GM12892 (cell line): ENCODE measurements at regions not wholly inside any gene's neighbourhood (a gene's known extent, or its start where the extent isn't known, plus 50 kb on each side); places are given as distances from the start of the nearest gene placed in this dataset.
A peak's percentile ranks its signal among the peaks of the same experiment; 100 is the strongest.
"Not testable (repeated sequence)": the region's sequence is repeated elsewhere in the genome, so short reads cannot be mapped to it uniquely, and the experiment has no call there.

ENCODE experiments used
- DNase-seq: peaks from one replicate; pipeline ENCODE4 v3.0.0; 2011; ENCODE audit not compliant: insufficient read length
- FAIRE-seq: peaks from 2 replicates; lab custom pipeline; 2011; peaks lifted over from hg19 to GRCh38; lab: Jason Lieb, UNC
- POLR2A ChIP-seq: IDR thresholded peaks from 2 replicates; pipeline ENCODE4 v1.6.1; 2011; ENCODE audit warnings: low read depth, low read length, control low read depth

DNA sequence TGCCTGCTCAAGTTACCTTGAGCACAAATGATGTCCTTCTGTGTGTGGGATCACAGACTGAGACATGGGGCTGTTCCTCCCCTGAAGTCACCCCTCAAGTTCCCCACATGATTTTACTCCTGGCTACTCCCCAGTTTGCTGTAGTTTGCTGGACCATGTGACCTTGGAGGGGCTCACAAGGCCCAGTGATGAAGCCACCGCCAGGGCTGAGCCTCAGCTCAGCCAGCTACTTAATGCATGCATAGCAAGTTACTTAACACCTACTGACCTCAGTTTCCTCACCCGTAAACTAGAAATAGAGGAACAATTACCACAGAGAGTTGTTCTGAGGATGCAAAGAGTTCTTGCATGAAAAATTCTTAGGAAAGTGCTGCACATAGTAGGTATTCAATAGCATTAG is 283.7 kb upstream of the PLGLB2 start:
- FAIRE-seq, DNase-seq: not testable (repeated sequence)

DNA sequence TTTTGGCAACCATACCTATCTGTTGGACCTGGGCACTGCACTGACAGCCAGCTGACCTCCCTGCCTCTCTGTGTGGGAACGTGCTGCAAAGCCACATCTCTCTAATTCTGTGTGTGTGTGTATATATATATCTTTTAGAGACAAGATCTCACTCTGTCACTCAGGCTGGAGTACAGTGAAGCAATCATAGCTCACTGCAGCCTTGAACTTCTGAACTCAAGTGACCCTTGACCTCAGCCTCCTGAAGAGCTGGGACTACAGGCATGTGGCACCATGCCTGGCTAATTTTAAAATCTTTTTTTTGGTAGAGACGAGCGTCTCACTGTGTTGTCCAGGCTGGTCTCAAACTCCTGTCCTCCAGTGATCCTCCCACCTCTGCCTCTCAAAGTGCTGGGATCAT is 282.2 kb upstream of the PLGLB2 start:
- FAIRE-seq, DNase-seq: not testable (repeated sequence)

DNA sequence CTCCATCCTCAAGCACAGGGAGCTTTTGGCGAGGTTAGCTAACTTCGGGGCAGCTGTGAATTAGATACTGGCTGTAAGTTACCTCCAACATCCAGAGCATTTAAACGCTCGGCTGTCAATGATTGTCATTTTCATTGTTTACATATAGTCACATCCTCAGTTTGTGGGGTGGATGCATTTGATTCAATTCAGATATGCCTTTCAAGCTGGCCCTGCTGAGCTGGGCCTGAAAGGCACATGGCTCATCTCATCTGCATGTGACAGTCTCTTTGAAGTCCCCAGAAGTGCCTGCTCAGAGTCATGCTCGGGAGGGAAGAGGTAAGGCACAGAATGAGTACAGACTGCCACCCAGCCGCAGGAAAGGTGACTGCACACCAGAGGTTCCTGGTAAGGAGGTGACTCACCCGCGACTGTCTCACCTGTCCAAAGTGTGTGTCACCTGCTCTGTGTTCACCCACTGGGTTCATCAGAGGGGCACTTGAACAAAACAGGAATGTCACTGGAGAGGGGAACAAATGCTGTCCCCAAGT is 281.2 kb upstream of the PLGLB2 start:
- peak; percentile 89 for FAIRE-seq
- DNase-seq, result not testable (repeated sequence)

DNA sequence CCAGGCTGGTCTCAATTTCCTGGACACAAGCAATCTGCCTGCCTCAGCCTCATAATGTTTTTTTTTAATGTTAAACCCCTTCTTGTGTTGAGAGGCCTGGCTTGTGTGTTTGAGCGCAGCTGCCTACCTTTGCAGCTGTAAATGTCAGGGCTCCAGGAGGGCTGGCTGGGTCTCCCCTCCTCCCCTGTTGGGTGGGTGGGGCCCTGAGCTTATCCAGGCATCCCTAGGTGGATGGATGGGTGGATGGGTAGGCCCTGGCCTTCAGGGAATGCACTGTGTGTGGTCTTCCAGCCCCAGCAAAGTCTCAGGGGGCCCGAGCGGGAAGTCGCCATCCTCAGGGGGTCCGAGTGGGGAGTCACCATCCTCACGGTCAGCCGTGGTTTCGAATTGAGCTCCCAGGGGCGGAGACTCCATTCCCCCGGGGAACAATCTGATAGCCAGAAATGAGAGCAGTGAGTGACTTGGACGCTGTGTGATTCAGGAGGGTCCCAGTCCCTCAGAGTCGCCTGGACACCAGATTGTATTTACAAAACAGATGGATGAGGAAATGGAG is 279.4 kb upstream of the PLGLB2 start:
- not testable (repeated sequence) for FAIRE-seq, DNase-seq

- peak; percentile 36 for FAIRE-seq
- not testable (repeated sequence) for DNase-seq
- peak; percentile 27; the same call in 1 of the 2 replicates for TF ChIP-seq POLR2A
These were observed 278.4 kb upstream of the PLGLB2 start for GRCh38 chr2:87469180-87470151.

DNA sequence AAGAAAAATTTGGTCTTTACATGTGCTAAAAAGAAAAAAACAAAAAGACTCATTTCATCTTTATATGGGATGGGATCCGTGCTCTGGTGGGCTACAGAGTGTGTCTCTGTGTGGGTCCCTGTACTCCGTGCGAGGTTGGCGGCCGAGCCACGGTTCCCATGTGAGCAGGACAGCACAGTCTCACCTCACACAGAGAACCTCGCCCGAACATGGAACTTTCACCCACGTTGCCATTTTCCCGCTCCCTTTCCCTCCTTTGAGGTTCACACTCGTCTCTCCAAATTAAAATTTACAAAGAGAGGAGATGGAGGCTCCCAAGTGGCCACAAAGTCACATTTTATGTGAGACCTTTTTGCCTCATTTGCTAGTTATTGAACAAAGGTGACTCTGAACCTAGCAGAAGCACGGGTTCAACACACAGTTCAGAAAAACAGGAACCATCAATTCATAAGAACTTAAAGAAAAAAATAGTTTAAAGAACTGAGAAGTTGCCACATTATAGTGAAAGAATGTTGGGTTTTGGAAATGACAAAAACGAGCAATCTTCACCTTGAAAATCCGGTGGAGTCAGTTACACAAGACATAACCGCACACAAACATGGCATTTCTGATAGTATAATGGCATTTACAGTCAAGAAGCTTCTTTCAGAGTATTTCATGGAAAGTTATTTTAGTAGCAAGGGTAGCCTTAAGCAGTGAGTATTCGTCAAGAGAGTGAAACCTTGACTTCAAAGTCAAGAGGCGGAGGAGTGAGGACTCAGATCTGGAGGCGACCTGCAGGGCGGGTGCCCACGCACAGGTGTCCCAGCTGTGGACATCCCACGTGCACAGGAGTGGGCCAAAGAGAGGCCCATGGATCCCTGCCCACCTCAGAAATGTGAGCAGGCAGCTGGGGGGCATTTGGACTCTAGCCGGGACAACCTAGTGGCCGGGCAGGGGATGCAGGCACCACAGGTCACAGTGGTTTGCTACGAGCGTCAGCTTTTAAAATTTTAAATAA is 277.2 kb upstream of the PLGLB2 start:
- peak; percentile 77 for FAIRE-seq
- TF ChIP-seq POLR2A, result 0 out of 2 replicates have a peak, but pooled peaks have one; percentile 16
- not testable (repeated sequence) for DNase-seq

- not testable (repeated sequence) for DNase-seq, FAIRE-seq
These were observed 276.4 kb upstream of the PLGLB2 start for GRCh38 chr2:87471478-87471877.

DNA sequence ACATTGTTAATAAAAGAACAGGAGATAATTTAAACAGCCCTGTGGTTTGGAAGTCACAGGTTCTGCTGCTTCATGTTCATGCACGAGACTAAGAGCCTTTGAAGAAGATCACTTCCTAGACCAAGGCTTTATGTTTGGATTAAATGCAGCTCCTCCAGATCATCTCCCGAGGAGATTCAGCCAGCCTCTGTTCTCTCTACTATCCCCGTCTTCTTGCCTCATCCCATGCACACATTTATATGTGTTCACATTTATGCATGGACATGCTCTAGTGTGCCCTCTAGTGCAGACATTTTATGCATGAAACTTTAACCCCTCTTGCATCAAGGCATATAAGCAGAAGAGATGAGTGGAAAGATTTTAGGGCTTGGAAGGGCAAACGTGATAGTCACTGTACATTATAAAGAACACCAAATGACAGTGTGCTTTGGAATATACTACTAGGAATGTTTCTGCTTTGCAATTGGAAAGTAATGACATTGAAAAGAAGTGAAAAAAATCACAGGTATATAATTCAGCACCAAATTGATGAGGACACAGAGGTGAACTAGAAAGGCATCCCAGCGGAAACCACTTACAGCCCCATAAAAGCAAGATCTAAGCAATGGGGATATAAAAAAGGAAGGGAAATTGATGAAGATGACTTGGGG is 271.5 kb upstream of the PLGLB2 start:
- not testable (repeated sequence) for DNase-seq
- FAIRE-seq, result peak; percentile 72

- DNase-seq, result not testable (repeated sequence)
These were observed 271.0 kb upstream of the PLGLB2 start for GRCh38 chr2:87476936-87477335.

DNA sequence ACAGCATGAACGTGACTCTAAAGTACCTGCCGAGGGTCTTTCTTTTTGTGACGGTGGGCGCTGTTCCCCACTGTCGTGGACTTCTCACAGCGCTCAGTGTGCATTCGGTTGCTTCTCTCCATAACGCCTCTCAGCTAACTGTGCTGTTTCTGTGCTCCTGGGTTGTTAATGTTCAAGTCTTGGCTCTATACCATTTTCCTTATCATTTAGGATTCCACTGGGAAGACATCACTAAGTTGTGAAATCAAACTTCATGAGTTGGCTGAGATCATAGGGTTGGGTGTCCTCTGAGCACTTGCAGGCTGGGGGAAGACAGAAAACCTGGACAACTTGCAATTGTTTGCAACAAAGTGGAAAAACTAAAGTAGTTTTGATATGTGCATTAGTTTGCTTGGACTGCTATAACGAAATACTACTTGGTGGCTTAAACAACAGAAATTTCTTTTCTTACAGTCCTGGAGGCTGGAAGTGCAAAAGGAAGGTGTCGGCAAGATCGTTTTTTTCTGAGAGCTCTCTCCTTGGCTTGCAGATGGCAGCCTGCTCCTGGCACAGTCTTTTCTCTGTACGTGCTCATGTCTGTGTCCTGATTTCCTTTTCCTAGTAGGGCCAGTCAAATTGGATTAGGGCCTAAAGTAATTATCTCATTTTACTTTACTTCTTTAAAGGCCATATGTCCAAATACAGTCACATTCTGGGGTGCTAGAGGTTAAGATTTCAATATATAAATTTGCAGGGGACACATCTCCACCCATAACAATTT is 270.0 kb upstream of the PLGLB2 start:
- FAIRE-seq, result not testable (repeated sequence)

More at GRCh38 chr2:87476936-87477335, 271.0 kb upstream of the PLGLB2 start:
- FAIRE-seq, result not testable (repeated sequence)

DNA sequence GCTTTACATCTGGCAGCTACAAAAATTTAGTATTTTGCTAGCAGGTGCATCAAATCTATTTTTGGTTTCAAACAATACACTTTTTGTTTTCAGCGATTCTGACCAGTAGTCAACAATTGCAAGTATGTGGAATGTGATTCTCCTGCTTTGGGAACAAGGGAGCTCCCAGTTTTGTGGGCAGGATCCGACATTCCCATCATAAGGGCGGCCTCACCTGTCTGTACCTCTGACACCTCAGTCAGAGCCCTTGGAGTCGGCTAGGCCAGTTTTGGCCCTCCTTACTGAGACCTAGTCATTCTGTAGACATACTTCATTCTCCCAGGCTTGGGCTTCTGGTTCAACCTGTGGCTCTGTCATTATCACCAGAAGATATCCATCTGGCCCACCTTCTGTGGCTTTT is 269.0 kb upstream of the PLGLB2 start:
- FAIRE-seq, DNase-seq: not testable (repeated sequence)

More for the DNA sequence above, 270.0 kb upstream of the PLGLB2 start:
- not testable (repeated sequence) for DNase-seq

- not testable (repeated sequence) for DNase-seq, FAIRE-seq
These were observed 264.7 kb upstream of the PLGLB2 start for GRCh38 chr2:87483093-87483680.

DNA sequence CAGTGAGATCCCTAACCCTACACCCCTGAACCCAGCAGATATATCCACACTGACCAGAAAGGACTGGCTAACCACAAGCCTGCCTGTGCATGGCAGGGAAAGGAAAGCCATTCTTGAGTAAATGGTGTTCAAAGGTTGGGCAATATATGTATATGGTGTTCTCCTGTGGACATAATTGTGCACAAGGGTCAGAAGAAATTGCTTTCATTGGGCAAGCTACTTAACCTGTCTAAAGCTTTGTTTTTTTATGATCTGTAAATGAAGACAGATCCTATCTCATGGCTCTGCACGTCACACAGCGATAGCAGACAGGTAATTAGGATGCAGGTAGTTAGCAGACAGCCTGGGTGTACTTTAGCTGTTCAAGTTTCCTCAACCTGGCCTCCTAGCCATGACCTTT is 263.5 kb upstream of the PLGLB2 start:
- DNase-seq, FAIRE-seq: not testable (repeated sequence)

- FAIRE-seq, DNase-seq: not testable (repeated sequence)
These were observed 262.4 kb upstream of the PLGLB2 start for GRCh38 chr2:87485455-87485854.

DNA sequence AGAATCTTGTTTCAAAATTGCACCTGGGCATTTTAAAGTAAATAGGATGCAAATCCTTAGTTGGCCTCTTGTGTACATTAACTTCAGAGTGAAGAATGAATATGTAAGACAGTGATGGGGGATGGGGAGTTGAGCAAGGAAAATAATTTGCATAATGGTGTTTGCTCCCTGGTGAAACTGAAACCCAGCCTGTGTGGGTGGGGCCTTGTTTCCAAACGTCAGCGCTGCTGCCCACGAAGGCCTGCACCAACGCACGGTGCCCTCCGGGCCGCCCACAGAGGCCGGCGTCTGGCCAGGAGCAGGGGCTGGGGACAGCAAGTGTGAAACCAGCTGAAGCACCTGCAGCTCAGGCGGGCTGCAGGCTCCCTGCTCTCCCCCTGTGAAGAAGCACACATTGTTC is 262.0 kb upstream of the PLGLB2 start:
- FAIRE-seq, result peak; percentile 60
- DNase-seq, result not testable (repeated sequence)

GRCh38 chr2:87486413-87486812 is 261.5 kb upstream of the PLGLB2 start:
- DNase-seq, FAIRE-seq: not testable (repeated sequence)

DNA sequence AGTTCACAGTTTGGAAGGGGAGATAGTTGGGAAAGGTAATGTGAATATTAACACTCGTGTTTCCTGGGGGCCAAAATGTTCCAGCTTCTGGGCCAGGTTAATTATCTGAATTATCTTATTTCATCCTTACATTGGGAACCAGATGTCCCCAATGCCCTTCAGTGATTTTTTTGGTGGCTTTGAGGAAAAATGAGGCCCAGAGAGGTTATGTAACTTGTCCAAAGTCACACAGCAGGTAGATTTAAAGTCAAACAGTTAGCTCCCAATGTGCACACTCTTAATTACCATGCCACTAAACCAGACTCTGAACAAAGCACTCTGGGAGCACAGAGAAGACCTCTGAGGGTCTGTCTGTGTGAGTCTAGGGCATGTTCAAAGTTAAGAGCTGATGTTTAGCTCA is 259.9 kb upstream of the PLGLB2 start:
- FAIRE-seq, DNase-seq: not testable (repeated sequence)
